Lung (tissue), 11 donors: ENCODE measurements at regions not wholly inside any gene's neighbourhood (a gene's known extent, or its start where the extent isn't known, plus 50 kb on each side); places are given as distances from the start of the nearest gene placed in this dataset.
"Not testable (repeated sequence)": the region's sequence is repeated elsewhere in the genome, so short reads cannot be mapped to it uniquely, and the experiment has no call there.

Source experiments
- ATAC-seq: fragments of 200-7000 bp; cut with Tn5 transposase; one replicate; pipeline ENCODE4 v1.9.1; 2020; ENCODE audit warnings: moderate number of reproducible peaks; ENCODE audit not compliant: insufficient read depth, low FRiP score
- DNase-seq, 3 donors: peaks; one replicate each; pipeline ENCODE4 v3.0.0-alpha.2; 2013 to 2017
- H3K27ac ChIP-seq, 2 donors: one replicate each; pipeline ENCODE4 v1.5.1; 2013; ENCODE audit warnings: mild to moderate bottlenecking in 2 of 2, moderate library complexity in 2 of 2, control low read depth in 1 of 2, inconsistent platforms in 1 of 2, low read depth in 1 of 2, low read length in 1 of 2
- H3K27me3 ChIP-seq, 3 donors: one replicate each; pipeline ENCODE4 v1.5.1; 2013; ENCODE audit warnings: low read length in 2 of 3; ENCODE audit not compliant: control insufficient read depth in 3 of 3, insufficient read depth in 3 of 3
- H3K36me3 ChIP-seq, 4 donors: one replicate each; pipeline ENCODE4 v1.5.1; 2013; ENCODE audit warnings: low read length in 4 of 4, mild to moderate bottlenecking in 1 of 4, moderate library complexity in 1 of 4; ENCODE audit not compliant: control insufficient read depth in 4 of 4, insufficient read depth in 4 of 4
- H3K4me1 ChIP-seq, 5 donors: one replicate each; pipeline ENCODE4 v1.5.1; 2013; ENCODE audit warnings: low read length in 5 of 5, mild to moderate bottlenecking in 2 of 5, moderate library complexity in 1 of 5; ENCODE audit not compliant: control insufficient read depth in 5 of 5, insufficient read depth in 5 of 5
- H3K4me3 ChIP-seq: one replicate; pipeline ENCODE4 v1.5.1; 2013; ENCODE audit warnings: mild to moderate bottlenecking, control low read depth, moderate library complexity
- H3K9ac ChIP-seq, 2 donors: one replicate each; pipeline ENCODE4 v1.5.1; 2013; ENCODE audit warnings: low read length in 2 of 2, control low read depth in 1 of 2; ENCODE audit not compliant: insufficient read depth in 1 of 2
- H3K9me3 ChIP-seq, 4 donors: one replicate each; pipeline ENCODE4 v1.5.1; 2013; ENCODE audit warnings: low read length in 3 of 4, mild to moderate bottlenecking in 1 of 4, moderate library complexity in 1 of 4; ENCODE audit not compliant: control insufficient read depth in 4 of 4, insufficient read depth in 3 of 4
- CTCF ChIP-seq: IDR thresholded peaks from 2 replicates; pipeline ENCODE4 v1.5.1; 2012; ENCODE audit warnings: mild to moderate bottlenecking; ENCODE audit errors: control extremely low read depth, extremely low read depth
- WGBS, 2 donors: extraction: QIAGEN DNeasy Blood & Tissue Kit; methylation state at CpG; one replicate each; pipeline ENCODE4 v1.1.7; 2013; 5-methylcytosine and 5-hydroxymethylcytosine counted together
- donor health status: control.
- donor health status: control.
- donor health status: Bipolar disorder and iron deficiency.
- donor health status: healthy.
- donor health status: DM: yes; HTN: yes; CAD: no.

DNA sequence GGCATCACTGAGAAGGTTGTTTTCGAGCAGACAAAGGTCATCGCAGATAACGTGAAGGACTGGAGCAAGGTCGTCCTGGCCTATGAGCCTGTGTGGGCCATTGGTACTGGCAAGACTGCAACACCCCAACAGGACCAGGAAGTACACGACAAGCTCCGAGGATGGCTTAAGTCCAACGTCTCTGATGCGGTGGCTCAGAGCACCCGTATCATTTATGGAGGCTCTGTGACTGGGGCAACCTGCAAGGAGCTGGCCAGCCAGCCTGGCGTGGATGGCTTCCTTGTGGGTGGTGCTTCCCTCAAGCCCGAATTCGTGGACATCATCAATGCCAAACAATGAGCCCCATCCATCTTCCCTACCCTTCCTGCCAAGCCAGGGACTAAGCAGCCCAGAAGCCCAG, 167.1 kb upstream of the ST6GALNAC5 start:
- 91% methylated on average over 12 of the region's 12 CpGs for WGBS, 2 donors
- H3K9ac ChIP-seq, H3K36me3 ChIP-seq, H3K27ac ChIP-seq, H3K9me3 ChIP-seq, ATAC-seq, H3K27me3 ChIP-seq, H3K4me3 ChIP-seq, DNase-seq, H3K4me1 ChIP-seq: not testable (repeated sequence)

DNA sequence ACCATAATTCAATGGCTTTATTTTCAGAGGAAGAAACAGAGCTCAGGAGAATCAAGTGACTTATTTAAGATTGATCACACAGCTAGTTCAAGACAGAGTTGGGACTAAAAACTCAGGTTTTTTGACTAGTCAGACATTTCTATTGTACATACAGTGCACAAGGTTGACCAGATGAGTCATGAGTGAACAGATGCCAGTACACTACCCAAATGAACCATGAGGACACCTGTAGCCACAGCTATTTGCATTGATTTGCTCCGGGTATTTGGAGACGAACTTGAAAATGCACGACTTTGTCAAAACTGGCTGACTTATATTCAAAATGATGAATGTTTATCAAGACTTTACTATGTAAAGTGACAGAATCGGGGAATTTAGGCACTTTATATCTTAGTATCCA, 161.7 kb upstream of the ST6GALNAC5 start:
- no peak for TF ChIP-seq CTCF
- Histone ChIP-seq H3K9ac (no peak overlapping the region), H3K27me3 (no peaks in the 10 kb centered on the region), H3K4me1 (no peaks in the 10 kb centered on the region), H3K36me3 (no peaks in the 10 kb centered on the region), H3K27ac (no peak overlapping the region), H3K9me3 (no peaks in the 10 kb centered on the region), H3K4me3 (no peak overlapping the region)
- WGBS, 2 donors, result 66 to 69% methylated on average over 4 of the region's 4 CpGs
- ATAC-seq (no peak), DNase-seq (no peak)

DNA sequence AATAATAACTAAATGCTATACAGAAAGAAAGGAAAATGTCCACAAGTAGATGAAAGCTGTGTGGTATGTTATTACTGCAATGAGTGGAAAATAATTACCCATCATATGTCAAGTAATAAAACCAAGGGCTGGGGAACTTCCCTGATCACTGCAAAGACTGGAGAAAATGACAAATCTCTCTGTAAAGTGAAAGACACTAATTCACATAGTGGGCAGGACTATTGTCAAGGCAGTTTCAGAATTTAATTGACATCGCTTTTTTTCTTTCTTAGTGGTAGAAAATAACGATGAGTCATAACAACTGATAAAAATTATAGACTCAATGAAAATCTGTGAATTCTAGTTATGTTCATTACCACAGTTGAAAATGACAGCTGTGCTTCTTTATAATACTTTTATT, 153.7 kb upstream of the ST6GALNAC5 start:
- H3K27me3 ChIP-seq, result no peaks in the 10 kb centered on the region
- no peak for DNase-seq
- no peak for TF ChIP-seq CTCF
- H3K9ac ChIP-seq, result no peak overlapping the region
- no peaks in the 10 kb centered on the region for H3K9me3 ChIP-seq
- 88 to 96% methylated on average over 2 of the region's 2 CpGs for whole genome bisulfite sequencing, 2 donors
- no peak for ATAC-seq
- no peaks in the 10 kb centered on the region for H3K36me3 ChIP-seq
- no peaks in the 10 kb centered on the region for H3K4me1 ChIP-seq
- H3K4me3 ChIP-seq, result no peak overlapping the region
- H3K27ac ChIP-seq, result no peak overlapping the region

DNA sequence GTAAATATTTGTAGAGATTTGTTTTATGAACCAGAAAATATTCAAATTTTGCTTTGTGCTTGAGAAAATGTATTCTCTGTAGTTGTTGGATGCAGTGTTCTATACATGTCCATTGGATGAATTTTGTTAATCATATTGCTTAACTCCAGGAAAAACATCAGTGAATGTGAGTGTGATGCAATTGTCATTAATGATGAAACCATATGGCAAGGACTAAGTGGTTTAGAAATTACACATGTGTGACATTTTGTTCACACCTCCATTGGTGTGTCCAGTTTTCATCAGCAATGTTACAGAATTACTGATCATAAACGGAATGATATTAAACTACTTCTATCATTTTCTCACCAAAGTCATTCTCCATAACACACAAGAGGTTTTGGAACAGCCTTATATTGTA, 151.8 kb upstream of the ST6GALNAC5 start:
- Histone ChIP-seq H3K27ac (no peak overlapping the region), H3K4me3 (no peak overlapping the region), H3K36me3 (no peaks in the 10 kb centered on the region), H3K27me3 (no peaks in the 10 kb centered on the region), H3K9me3 (no peaks in the 10 kb centered on the region), H3K4me1 (no peaks in the 10 kb centered on the region), H3K9ac (no peak overlapping the region)
- TF ChIP-seq CTCF, result no peak
- DNase-seq (peak in 2 of 3 donors; percentile 24 to 72), ATAC-seq (no peak)
- 78 to 82% methylated on average over 1 of the region's 1 CpG for WGBS, 2 donors
